GM19023 (cell line): ENCODE measurements at regions not wholly inside any gene's neighbourhood (a gene's known extent, or its start where the extent isn't known, plus 50 kb on each side); places are given as distances from the start of the nearest gene placed in this dataset.

Experiments used
- ATAC-seq: cut with Tn5 transposase; IDR thresholded peaks from one replicate; pipeline ENCODE4 v1.9.1; 2021; ENCODE audit warnings: mild to moderate bottlenecking, moderate library complexity; ENCODE audit not compliant: unreplicated experiment

DNA sequence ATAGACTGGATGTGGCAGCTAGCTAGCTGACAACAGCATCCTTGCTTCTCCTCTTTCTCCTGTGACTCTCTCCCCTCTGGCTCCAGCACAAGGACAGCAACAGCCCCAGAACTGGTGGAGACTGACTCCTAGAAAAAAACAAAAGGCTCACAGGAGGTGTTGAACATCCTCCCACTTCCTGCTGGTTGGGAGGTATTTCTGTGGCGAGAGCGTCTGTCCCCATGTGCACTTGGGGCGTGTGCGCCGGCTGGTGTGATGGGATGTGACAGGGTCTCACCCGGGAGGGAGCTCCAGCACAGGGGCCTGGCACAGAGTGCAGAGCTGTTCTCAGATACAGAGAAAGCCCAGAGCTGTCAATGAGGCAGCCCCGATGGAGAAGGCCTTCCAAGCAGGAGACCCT, 107.2 kb upstream of the E2F8 start:
- no peak for ATAC-seq

DNA sequence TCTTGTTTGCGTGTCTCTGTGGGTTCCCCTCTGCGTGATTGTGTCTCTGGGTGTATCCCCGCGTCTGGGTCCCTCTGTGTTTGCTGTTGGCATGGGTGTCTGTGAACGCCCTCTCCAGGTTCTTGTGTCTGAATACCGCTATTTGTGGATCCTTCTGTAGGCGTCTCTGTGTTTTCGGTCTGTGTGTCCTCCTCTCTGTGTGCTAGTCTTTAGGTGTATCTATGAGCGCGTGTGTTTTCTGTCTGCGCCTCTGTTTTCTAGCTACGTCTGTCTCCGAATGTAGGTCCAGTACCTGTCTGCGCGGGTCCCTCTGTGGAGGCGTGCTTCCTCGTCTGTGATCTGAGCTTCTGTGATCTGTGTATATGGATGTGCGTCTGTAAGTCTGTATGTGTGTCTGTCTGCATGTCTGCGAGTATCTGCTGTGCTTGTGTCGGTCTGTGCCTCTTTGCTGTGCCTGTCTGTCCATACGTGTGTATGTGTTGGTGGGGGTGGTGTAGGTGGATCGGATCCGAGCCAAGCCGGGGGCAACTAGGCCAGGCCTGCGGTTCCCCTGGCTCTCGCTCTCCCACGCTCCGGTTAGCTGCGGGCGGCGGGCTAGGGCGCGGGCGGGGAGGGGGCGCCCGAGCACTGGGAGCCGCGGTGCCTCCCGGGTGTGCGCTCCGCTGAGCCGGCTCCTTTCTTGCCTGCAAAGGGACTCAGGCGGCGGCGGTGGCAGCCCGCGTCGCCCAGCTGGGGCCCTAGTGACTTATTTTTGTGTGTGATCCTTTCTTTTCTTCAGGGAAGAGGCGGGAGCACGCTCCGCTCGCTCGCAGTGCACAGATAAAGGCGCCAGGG, 105.3 kb upstream of the E2F8 start:
- ATAC-seq: peak; percentile 39

GRCh38 chr11:19345519-19345847, 104.7 kb upstream of the E2F8 start:
- ATAC-seq: peak; percentile 37

DNA sequence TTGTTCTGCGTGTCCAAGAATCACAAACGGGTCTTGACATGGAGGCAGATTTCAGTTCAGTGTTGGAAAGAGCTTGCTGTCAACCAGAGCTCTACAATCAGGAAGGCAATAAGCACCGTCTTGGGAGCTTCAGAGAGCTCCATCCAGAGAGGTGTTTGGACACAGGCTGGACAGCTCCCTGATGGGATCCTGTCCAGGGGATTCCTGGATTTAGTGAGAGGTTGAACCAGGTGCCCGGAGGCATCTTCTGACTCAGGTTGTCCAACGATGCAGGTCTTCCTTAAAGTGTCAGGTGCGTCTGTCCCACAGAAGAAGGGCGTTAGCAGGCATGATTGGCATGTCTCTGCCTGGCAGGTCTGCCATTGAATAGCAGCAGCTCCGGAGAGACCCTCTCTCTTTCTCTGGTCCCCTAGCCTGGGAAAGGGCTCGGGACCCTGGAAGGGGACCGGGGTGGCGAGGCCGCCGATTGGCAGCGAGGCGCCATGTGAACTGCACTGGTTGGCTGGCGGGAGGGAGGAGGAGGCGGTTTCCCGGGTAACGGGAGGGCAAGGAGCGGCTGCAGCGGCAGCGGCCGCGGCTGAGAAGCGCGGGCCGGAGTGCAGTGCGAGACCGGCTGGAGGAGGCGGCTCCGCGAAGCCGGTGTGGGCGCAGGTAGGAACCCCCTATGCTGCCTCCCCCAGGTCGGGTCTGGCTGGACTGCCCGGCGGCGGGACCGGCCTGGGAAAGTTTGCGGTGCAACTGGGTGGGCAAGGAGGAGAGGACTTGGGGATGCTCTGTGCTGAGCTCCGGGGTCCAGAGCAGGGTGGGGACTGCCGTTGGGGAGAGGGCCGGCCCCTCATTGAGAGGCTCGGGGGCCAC, 104.1 kb upstream of the E2F8 start:
- peak; percentile 52 for ATAC-seq

DNA sequence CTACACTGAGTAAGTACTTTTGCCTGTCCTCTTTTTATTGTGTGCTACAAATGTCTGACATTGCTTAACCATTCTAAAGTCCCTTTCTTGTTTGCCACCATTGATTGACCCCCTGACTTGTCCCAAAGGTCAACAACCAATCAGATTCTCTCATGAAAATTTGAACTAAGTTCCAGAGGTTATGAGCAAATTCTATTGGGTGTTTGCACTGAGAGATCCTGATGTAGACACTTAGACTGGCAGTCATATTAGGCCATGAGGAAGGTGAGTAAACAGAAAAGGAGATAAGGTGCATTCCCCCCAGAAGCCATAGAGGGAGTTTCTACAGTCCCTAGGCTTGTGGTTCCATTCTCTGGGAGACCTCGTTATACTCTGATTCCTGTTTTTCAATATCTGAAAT, 101.3 kb upstream of the E2F8 start:
- no peak for ATAC-seq

DNA sequence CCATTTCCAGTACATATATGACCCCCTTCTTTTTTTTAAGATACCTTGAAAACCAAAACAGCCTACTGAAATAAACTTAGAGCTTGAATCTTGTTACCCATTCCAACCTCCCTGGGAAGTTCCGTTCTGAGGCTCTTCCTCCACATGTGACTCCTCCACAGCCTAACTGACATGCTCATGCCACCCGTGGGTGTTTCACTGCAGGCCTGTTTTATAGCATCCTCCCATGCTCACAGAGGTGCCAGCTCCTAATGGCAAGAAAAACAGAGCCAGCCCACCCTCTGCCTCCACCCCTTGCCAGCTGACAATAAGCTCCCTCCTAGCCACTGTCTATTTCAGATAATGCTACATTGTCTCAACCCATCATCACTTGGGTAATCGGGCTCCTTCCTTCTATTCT, 97.6 kb upstream of the E2F8 start:
- ATAC-seq: no peak

DNA sequence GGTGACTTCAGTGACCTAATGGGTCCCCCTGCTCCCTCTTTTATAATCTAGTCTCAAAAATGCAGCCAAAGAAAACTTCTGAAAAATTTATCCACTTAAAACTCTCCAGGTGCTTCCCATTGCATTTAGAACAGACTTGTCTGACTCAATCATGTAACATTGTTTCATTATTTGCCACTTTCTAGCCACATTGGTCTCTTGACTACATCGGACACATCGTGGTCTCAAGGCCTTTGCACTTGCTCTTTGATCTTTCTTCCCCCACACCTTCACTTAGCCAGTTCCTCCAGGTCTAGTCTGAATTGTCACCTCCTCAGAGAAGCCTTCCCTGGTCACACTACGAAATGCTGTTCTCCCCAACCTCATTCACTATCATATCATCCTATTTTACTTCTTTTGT, 97.0 kb upstream of the E2F8 start:
- ATAC-seq: no peak

- ATAC-seq: no peak
Observed at GRCh38 chr11:19336331-19336730, 95.6 kb upstream of the E2F8 start.

GRCh38 chr11:19332476-19332875, 91.7 kb upstream of the E2F8 start:
- peak; percentile 81 for ATAC-seq

GRCh38 chr11:19330416-19330815, 89.7 kb upstream of the E2F8 start:
- ATAC-seq: no peak

GRCh38 chr11:19329970-19330369, 89.2 kb upstream of the E2F8 start:
- ATAC-seq: no peak

DNA sequence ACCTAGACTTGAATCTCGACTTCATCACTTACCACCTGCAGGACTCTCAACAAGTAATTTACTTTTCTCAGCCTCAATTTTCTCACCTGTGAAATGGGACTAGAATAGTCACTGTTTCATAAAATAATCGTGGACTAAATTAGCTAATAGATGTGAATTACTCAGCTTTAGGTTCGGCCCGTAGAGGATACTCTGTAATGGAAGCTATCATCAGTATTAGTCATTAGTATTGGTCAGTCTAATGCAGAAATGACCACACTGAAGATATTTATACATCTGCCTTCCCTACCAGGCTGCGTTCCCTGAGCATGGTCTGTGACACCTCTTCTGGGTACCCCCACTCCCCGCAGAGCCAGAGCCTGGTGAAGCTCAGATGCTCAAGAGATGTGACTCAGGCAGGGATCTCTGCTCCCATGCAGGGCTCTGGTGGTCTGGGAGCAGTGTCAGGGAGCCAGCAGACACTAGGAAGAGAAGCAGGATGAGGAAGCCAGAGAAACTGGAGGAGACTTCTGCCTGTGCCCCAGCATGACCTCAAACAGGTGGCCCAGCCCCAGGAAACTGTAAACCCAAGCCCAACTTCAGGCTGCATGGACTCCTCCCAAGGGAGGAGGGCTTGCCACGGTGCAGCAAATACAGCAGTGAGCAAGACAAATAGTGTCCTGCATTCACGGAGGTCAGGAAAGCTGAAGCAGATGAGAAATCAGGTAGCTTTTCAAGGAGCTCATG, 88.0 kb upstream of the E2F8 start:
- no peak for ATAC-seq

DNA sequence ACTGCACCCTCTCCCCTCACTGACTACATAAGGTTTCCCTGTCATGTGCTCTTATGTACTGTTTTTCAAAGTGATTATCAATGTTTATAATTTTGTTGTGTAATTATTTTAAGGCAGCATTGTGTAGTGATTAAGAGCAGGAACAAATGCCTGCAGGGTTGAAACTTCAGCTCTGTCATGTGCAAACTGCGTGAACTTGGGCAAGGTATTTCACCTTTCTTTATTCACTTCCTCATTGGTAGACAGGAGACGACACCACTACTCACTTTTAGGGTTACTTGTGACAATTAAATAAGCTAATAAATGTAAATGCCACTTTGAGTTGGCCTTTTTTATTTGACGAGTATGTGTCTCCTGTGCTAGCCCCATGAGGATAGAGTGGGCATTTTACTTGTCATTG, 86.5 kb upstream of the E2F8 start:
- ATAC-seq: no peak

GRCh38 chr11:19326499-19326898, 85.8 kb upstream of the E2F8 start:
- ATAC-seq: no peak

- ATAC-seq: no peak
Observed at GRCh38 chr11:19323502-19323901, 82.8 kb upstream of the E2F8 start.

- no peak for ATAC-seq
Observed at GRCh38 chr11:19321351-19321750, 80.6 kb upstream of the E2F8 start.

GRCh38 chr11:19320827-19321226, 80.1 kb upstream of the E2F8 start:
- no peak for ATAC-seq

- ATAC-seq: no peak
Observed at GRCh38 chr11:19316434-19316833, 75.7 kb upstream of the E2F8 start.

- ATAC-seq: no peak
Observed at GRCh38 chr11:19315511-19315910, 74.8 kb upstream of the E2F8 start.

DNA sequence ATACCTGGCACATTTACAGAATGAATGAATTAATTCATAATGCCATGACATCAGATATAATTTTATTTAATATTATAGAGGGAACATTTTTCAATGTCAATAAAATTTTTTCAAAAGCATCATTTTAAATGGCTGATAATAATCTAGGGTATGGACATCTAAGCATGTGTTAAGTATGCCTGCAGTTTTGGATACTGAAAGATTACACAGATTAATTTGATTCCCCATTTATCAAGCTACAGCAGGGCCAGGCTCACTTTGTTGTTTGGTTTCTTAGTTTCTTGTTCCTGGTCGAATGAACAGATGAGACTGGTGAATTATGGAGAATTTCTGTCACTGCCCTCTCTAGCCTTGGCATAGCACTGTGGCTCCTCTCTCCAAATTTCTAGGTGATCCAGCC, 72.4 kb upstream of the E2F8 start:
- ATAC-seq: no peak

- ATAC-seq: peak; percentile 73
Observed at GRCh38 chr11:19311308-19312030, 70.7 kb upstream of the E2F8 start.
